CD4-positive, alpha-beta T cell (primary cell): ENCODE measurements at regions not wholly inside any gene's neighbourhood (a gene's known extent, or its start where the extent isn't known, plus 50 kb on each side); places are given as distances from the start of the nearest gene placed in this dataset.

ENCODE experiments used
- ATAC-seq: fragments of 200-7000 bp; cut with Tn5 transposase; one replicate; pipeline ENCODE4 v1.10.0; 2022; ENCODE audit warnings: mild to moderate bottlenecking; ENCODE audit not compliant: poor library complexity
- CTCF ChIA-PET: fragments of 350-600 bp; sonication (Branson Sonifier 250); formaldehyde crosslinking; loops from one replicate; lab custom pipeline; 2021; ENCODE audit warnings: antibody characterized with exemption, inconsistent platforms; lab: Charles Lee
- POLR2A ChIA-PET: fragments of 350-600 bp; sonication (Branson Sonifier 250); formaldehyde crosslinking; loops from one replicate; lab custom pipeline; 2021; ENCODE audit warnings: antibody characterized with exemption, inconsistent platforms; lab: Charles Lee
- DNase-seq, 14 experiments: peaks; one replicate each; pipeline ENCODE4 v3.0.0-alpha.2; 2013 to 2020; ENCODE audit warnings: mixed read lengths in 2 of 14
- H3K27ac ChIP-seq, 2 donors: one replicate each; pipeline versions ENCODE4 v1.5.1 to v1.7.0; 2013; ENCODE audit warnings: low read length in 2 of 2, low read depth in 1 of 2, mild to moderate bottlenecking in 1 of 2
- H3K27me3 ChIP-seq, 2 experiments: 1 replicate in 1 of 2; 2 replicates in 1 of 2; pipeline versions ENCODE4 v1.6.1 to v1.7.0; 2013; ENCODE audit warnings: low read length in 2 of 2, control low read depth in 1 of 2, mild to moderate bottlenecking in 1 of 2, moderate library complexity in 1 of 2; ENCODE audit not compliant: insufficient read depth in 2 of 2, control insufficient read depth in 1 of 2
- H3K36me3 ChIP-seq: one replicate; pipeline ENCODE4 v1.6.1; 2013; ENCODE audit warnings: low read length, control low read depth; ENCODE audit not compliant: insufficient read depth
- H3K4me1 ChIP-seq: one replicate; pipeline ENCODE4 v1.6.1; 2013; ENCODE audit warnings: low read length, control low read depth; ENCODE audit not compliant: insufficient read depth
- H3K4me3 ChIP-seq: one replicate; pipeline ENCODE4 v1.5.1; 2013; ENCODE audit warnings: mild to moderate bottlenecking, low read length, moderate library complexity
- H3K9me3 ChIP-seq, 2 experiments: 1 replicate in 1 of 2; 2 replicates in 1 of 2; pipeline versions ENCODE4 v1.6.1 to v1.7.0; 2013; ENCODE audit warnings: low read length in 2 of 2, mild to moderate bottlenecking in 2 of 2, control low read depth in 1 of 2, moderate library complexity in 1 of 2; ENCODE audit not compliant: control insufficient read depth in 1 of 2, insufficient read depth in 1 of 2
- H3K27ac Mint-ChIP-seq: one replicate; pipeline ENCODE4 v1.8.0; 2020; ENCODE audit warnings: mixed read lengths
- H3K27me3 Mint-ChIP-seq: one replicate; pipeline ENCODE4 v1.8.0; 2021; ENCODE audit warnings: mixed read lengths
- H3K36me3 Mint-ChIP-seq: one replicate; pipeline ENCODE4 v1.8.0; 2021; ENCODE audit warnings: low read depth, mixed read lengths
- H3K4me1 Mint-ChIP-seq: one replicate; pipeline ENCODE4 v1.8.0; 2021; ENCODE audit warnings: low read depth, mixed read lengths
- H3K4me3 Mint-ChIP-seq: one replicate; pipeline ENCODE4 v1.8.0; 2020; ENCODE audit warnings: mild to moderate bottlenecking, mixed read lengths
- H3K9me3 Mint-ChIP-seq: one replicate; pipeline ENCODE4 v1.8.0; 2020; ENCODE audit warnings: mixed read lengths
- CTCF ChIP-seq: fragments of 200-600 bp; IDR thresholded peaks from one replicate; pipeline ENCODE4 v1.8.0; 2022; ENCODE audit warnings: antibody characterized with exemption, mild to moderate bottlenecking
- intact Hi-C, 2 experiments: fragments of 100-400 bp; cut with DNase I in 1 of 2; cut with micrococcal nuclease in 1 of 2; formaldehyde crosslinking; loops; one replicate each; pipeline versions ENCODE4 v1.15.1 to v1.9.0; 2023 to 2025; cut with DNase I, micrococcal nuclease

- ChIA-PET CTCF (no interaction called here), POLR2A (no interaction called here)
- no peaks in the 10 kb centered on the region for H3K36me3 Mint-ChIP-seq
- Histone ChIP-seq H3K27ac (no peak overlapping the region), H3K27me3 (peaks cover 0 to under 1% of the 10 kb centered on the region in 2 experiments), H3K4me3 (no peak overlapping the region), H3K4me1 (no peaks in the 10 kb centered on the region), H3K9me3 (no peaks in the 10 kb centered on the region), H3K36me3 (no peaks in the 10 kb centered on the region)
- H3K4me1 Mint-ChIP-seq, result no peaks in the 10 kb centered on the region
- no peak for DNase-seq
- intact Hi-C loops, result no loop called here
- ATAC-seq, result no peak
- H3K27ac Mint-ChIP-seq, result no peak overlapping the region
- TF ChIP-seq CTCF, result no peak
- H3K9me3 Mint-ChIP-seq, result no peaks in the 10 kb centered on the region
- H3K27me3 Mint-ChIP-seq, result peaks cover 12% of the 10 kb centered on the region
- no peak overlapping the region for H3K4me3 Mint-ChIP-seq
Measured at GRCh38 chr3:170740726-170741591, 129.0 kb downstream of the RPL22L1 start.

GRCh38 chr3:170740285-170740684 lies 129.7 kb downstream of the RPL22L1 start:
- no peak overlapping the region for H3K4me3 ChIP-seq
- H3K27me3 ChIP-seq, result peaks cover 0 to 3% of the 10 kb centered on the region in 2 experiments
- intact Hi-C loops, result no loop called here
- ChIA-PET CTCF (no interaction called here), POLR2A (no interaction called here)
- H3K36me3 ChIP-seq, result no peaks in the 10 kb centered on the region
- no peaks in the 10 kb centered on the region for H3K36me3 Mint-ChIP-seq
- DNase-seq, result no peak
- H3K27me3 Mint-ChIP-seq, result peaks cover 19% of the 10 kb centered on the region
- no peak for TF ChIP-seq CTCF
- no peak overlapping the region for H3K27ac Mint-ChIP-seq
- H3K27ac ChIP-seq, result no peak overlapping the region
- no peaks in the 10 kb centered on the region for H3K9me3 Mint-ChIP-seq
- no peaks in the 10 kb centered on the region for H3K4me1 ChIP-seq
- H3K4me1 Mint-ChIP-seq, result no peaks in the 10 kb centered on the region
- no peak for ATAC-seq
- H3K4me3 Mint-ChIP-seq, result no peak overlapping the region
- no peaks in the 10 kb centered on the region for H3K9me3 ChIP-seq

GRCh38 chr3:170739410-170739809 lies 130.6 kb downstream of the RPL22L1 start:
- Mint-ChIP-seq H3K27me3 (peaks cover 28% of the 10 kb centered on the region), H3K9me3 (no peaks in the 10 kb centered on the region), H3K4me3 (no peak overlapping the region), H3K36me3 (no peaks in the 10 kb centered on the region), H3K27ac (no peak overlapping the region), H3K4me1 (no peaks in the 10 kb centered on the region)
- POLR2A ChIA-PET, result no interaction called here
- CTCF ChIA-PET, result no interaction called here
- no peak overlapping the region for H3K4me3 ChIP-seq
- H3K27ac ChIP-seq, result no peak overlapping the region
- peaks cover 2 to 3% of the 10 kb centered on the region in 2 experiments for H3K27me3 ChIP-seq
- H3K36me3 ChIP-seq, result no peaks in the 10 kb centered on the region
- H3K9me3 ChIP-seq, result no peaks in the 10 kb centered on the region
- DNase-seq (no peak), ATAC-seq (no peak)
- TF ChIP-seq CTCF, result no peak
- intact Hi-C loops, result no loop called here
- H3K4me1 ChIP-seq, result no peaks in the 10 kb centered on the region
